ENCODE measurements at regions not wholly inside any gene's neighbourhood (a gene's known extent, or its start where the extent isn't known, plus 50 kb on each side); places are given as distances from the start of the nearest gene placed in this dataset.
"Not testable (repeated sequence)": the region's sequence is repeated elsewhere in the genome, so short reads cannot be mapped to it uniquely, and the experiment has no call there.

GRCh38 chr9:41771693-41772092, 357.5 kb downstream of the CNTNAP3B start:
- not testable (repeated sequence) for DNase-seq (ENCODE audit: extremely low read depth in 1 of 2, low read depth in 1 of 2)

GRCh38 chr9:41754822-41755221, 374.4 kb downstream of the CNTNAP3B start:
- DNase-seq (ENCODE audit: extremely low read depth in 1 of 2, low read depth in 1 of 2) = not testable (repeated sequence)

GRCh38 chr9:41754403-41754802, 374.8 kb downstream of the CNTNAP3B start:
- not testable (repeated sequence) for DNase-seq (ENCODE audit: extremely low read depth in 1 of 2, low read depth in 1 of 2)

- not testable (repeated sequence) for DNase-seq (ENCODE audit: extremely low read depth in 1 of 2, low read depth in 1 of 2)
Observed at GRCh38 chr9:41741897-41742296, 387.3 kb downstream of the CNTNAP3B start.

- DNase-seq (ENCODE audit: extremely low read depth in 1 of 2, low read depth in 1 of 2) = not testable (repeated sequence)
Observed at GRCh38 chr9:41741173-41741572, 388.1 kb downstream of the CNTNAP3B start.

GRCh38 chr9:41738681-41739080, 390.5 kb downstream of the CNTNAP3B start:
- DNase-seq (ENCODE audit: extremely low read depth in 1 of 2, low read depth in 1 of 2) = not testable (repeated sequence)

- DNase-seq (ENCODE audit: extremely low read depth in 1 of 2, low read depth in 1 of 2) = not testable (repeated sequence)
Observed at GRCh38 chr9:41699190-41699589, 430.0 kb downstream of the CNTNAP3B start.

- DNase-seq (ENCODE audit: extremely low read depth in 1 of 2, low read depth in 1 of 2) = not testable (repeated sequence)
Observed at GRCh38 chr9:41697080-41697479, 432.1 kb downstream of the CNTNAP3B start.

GRCh38 chr9:41679312-41679711, 449.9 kb downstream of the CNTNAP3B start:
- DNase-seq (ENCODE audit: extremely low read depth in 1 of 2, low read depth in 1 of 2) = not testable (repeated sequence)

- not testable (repeated sequence) for DNase-seq (ENCODE audit: extremely low read depth in 1 of 2, low read depth in 1 of 2)
Observed at GRCh38 chr9:41663497-41664036, 465.7 kb downstream of the CNTNAP3B start.

GRCh38 chr9:41658706-41659105, 469.6 kb upstream of the ZNG1F start:
- DNase-seq (ENCODE audit: extremely low read depth in 1 of 2, low read depth in 1 of 2) = not testable (repeated sequence)

- DNase-seq (ENCODE audit: extremely low read depth in 1 of 2, low read depth in 1 of 2) = not testable (repeated sequence)
Observed at GRCh38 chr9:41658116-41658515, 469.0 kb upstream of the ZNG1F start.

GRCh38 chr9:41657141-41657540, 468.0 kb upstream of the ZNG1F start:
- not testable (repeated sequence) for DNase-seq (ENCODE audit: extremely low read depth in 1 of 2, low read depth in 1 of 2)

- DNase-seq (ENCODE audit: extremely low read depth in 1 of 2, low read depth in 1 of 2) = not testable (repeated sequence)
Observed at GRCh38 chr9:41655071-41655554, 466.0 kb upstream of the ZNG1F start.

GRCh38 chr9:41654349-41654748, 465.2 kb upstream of the ZNG1F start:
- not testable (repeated sequence) for DNase-seq (ENCODE audit: extremely low read depth in 1 of 2, low read depth in 1 of 2)

GRCh38 chr9:41653560-41654340, 464.6 kb upstream of the ZNG1F start:
- not testable (repeated sequence) for DNase-seq (ENCODE audit: extremely low read depth in 1 of 2, low read depth in 1 of 2)

GRCh38 chr9:41652800-41653199, 463.7 kb upstream of the ZNG1F start:
- not testable (repeated sequence) for DNase-seq (ENCODE audit: extremely low read depth in 1 of 2, low read depth in 1 of 2)

- not testable (repeated sequence) for DNase-seq (ENCODE audit: extremely low read depth in 1 of 2, low read depth in 1 of 2)
Observed at GRCh38 chr9:41652100-41652713, 463.1 kb upstream of the ZNG1F start.

GRCh38 chr9:41650086-41650485, 461.0 kb upstream of the ZNG1F start:
- DNase-seq (ENCODE audit: extremely low read depth in 1 of 2, low read depth in 1 of 2) = not testable (repeated sequence)

GRCh38 chr9:41648564-41648963, 459.4 kb upstream of the ZNG1F start:
- not testable (repeated sequence) for DNase-seq (ENCODE audit: extremely low read depth in 1 of 2, low read depth in 1 of 2)

GRCh38 chr9:41646246-41646645, 457.1 kb upstream of the ZNG1F start:
- DNase-seq (ENCODE audit: extremely low read depth in 1 of 2, low read depth in 1 of 2) = not testable (repeated sequence)
